MCF 10A (cell line): ENCODE measurements at regions not wholly inside any gene's neighbourhood (a gene's known extent, or its start where the extent isn't known, plus 50 kb on each side); places are given as distances from the start of the nearest gene placed in this dataset.

Experiments
- BruUV-seq: library from RNA; stranded (reverse); fragments of 400-500 nt; replicated peaks from 2 replicates; lab custom pipeline; 2021; lab: Mats Ljungman, UMichigan
- CTCF ChIA-PET: fragments of 300-600 bp; sonication (Branson Sonifier 250); formaldehyde crosslinking; extraction: SDS; loops from one replicate; lab custom pipeline; 2021; ENCODE audit warnings: antibody characterized with exemption, inconsistent platforms; lab: Yijun Ruan, JAX
- POLR2A ChIA-PET: fragments of 300-600, 350-650 bp; sonication (Branson Sonifier 250); formaldehyde crosslinking; extraction: SDS; loops from one replicate; lab custom pipeline; 2020; ENCODE audit warnings: antibody characterized with exemption, inconsistent platforms; lab: Yijun Ruan, JAX
- DNase-seq: peaks from one replicate; pipeline ENCODE4 v3.0.0-alpha.2; 2018; ENCODE audit not compliant: unreplicated experiment
- H3K27ac Mint-ChIP-seq: one replicate; pipeline ENCODE4 v1.8.0; 2022; ENCODE audit warnings: mild to moderate bottlenecking, low read depth, mixed read lengths; ENCODE audit not compliant: unreplicated experiment
- H3K27me3 Mint-ChIP-seq: one replicate; pipeline ENCODE4 v1.8.0; 2022; ENCODE audit warnings: mixed read lengths; ENCODE audit not compliant: insufficient read depth, unreplicated experiment
- H3K36me3 Mint-ChIP-seq: one replicate; pipeline ENCODE4 v1.8.0; 2022; ENCODE audit warnings: mild to moderate bottlenecking, moderate library complexity, mixed read lengths; ENCODE audit not compliant: insufficient read depth, unreplicated experiment
- H3K4me1 Mint-ChIP-seq: one replicate; pipeline ENCODE4 v1.8.0; 2022; ENCODE audit warnings: mixed read lengths; ENCODE audit not compliant: insufficient read depth, unreplicated experiment
- H3K4me3 Mint-ChIP-seq: one replicate; pipeline ENCODE4 v1.8.0; 2022; ENCODE audit warnings: mild to moderate bottlenecking, moderate library complexity, mixed read lengths; ENCODE audit not compliant: unreplicated experiment
- H3K9me3 Mint-ChIP-seq: one replicate; pipeline ENCODE4 v1.8.0; 2022; ENCODE audit warnings: mixed read lengths; ENCODE audit not compliant: unreplicated experiment
- intact Hi-C: fragments of 100-400 bp; cut with micrococcal nuclease; formaldehyde crosslinking; loops from 2 replicates; pipeline ENCODE4 v1.14.1; 2022
- TF ChIP-seq, protein P1 (sequence below): fragments of 200-600 bp; IDR thresholded peaks from one replicate; pipeline ENCODE4 v1.8.0; 2022; ENCODE audit warnings: antibody characterized with exemption, mild to moderate bottlenecking; ENCODE audit not compliant: unreplicated experiment

- no peaks in the 10 kb centered on the region for H3K27me3 Mint-ChIP-seq
Observed at GRCh38 chr11:26792941-26793340, 71.1 kb upstream of the SLC5A12 start.

DNA sequence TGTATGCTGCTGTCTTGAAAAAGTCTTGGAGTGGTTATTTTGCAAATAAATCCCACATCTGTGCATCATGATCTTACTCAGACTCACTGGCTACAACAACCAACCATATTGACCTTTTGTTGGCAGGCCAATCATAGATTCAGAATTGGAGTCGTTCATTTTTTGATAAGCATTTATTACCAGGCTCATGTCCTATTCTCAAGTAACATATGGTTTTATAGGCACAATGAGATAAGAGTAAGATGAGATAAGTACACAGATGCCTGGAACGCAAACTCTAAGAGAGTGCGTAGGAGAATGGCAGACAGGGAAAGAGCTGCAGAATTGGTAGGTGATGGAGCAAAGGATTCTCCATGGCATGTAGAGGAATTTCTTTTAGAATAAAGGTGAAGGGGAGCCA, 71.6 kb upstream of the SLC5A12 start:
- POLR2A ChIA-PET: no interaction called here
- BruUV-seq: no TSS peak

More at GRCh38 chr11:26792941-26793340, 71.1 kb upstream of the SLC5A12 start:
- no peak overlapping the region for H3K27ac Mint-ChIP-seq
- H3K36me3 Mint-ChIP-seq: no peaks in the 10 kb centered on the region
- ChIA-PET CTCF (no interaction called here), POLR2A (no interaction called here)
- no peaks in the 10 kb centered on the region for H3K4me1 Mint-ChIP-seq
- DNase-seq: no peak
- BruUV-seq: no TSS peak
- TF ChIP-seq, protein P1, sequence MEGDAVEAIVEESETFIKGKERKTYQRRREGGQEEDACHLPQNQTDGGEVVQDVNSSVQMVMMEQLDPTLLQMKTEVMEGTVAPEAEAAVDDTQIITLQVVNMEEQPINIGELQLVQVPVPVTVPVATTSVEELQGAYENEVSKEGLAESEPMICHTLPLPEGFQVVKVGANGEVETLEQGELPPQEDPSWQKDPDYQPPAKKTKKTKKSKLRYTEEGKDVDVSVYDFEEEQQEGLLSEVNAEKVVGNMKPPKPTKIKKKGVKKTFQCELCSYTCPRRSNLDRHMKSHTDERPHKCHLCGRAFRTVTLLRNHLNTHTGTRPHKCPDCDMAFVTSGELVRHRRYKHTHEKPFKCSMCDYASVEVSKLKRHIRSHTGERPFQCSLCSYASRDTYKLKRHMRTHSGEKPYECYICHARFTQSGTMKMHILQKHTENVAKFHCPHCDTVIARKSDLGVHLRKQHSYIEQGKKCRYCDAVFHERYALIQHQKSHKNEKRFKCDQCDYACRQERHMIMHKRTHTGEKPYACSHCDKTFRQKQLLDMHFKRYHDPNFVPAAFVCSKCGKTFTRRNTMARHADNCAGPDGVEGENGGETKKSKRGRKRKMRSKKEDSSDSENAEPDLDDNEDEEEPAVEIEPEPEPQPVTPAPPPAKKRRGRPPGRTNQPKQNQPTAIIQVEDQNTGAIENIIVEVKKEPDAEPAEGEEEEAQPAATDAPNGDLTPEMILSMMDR: no peak
- intact Hi-C loops: no loop called here
- H3K9me3 Mint-ChIP-seq: no peaks in the 10 kb centered on the region
- H3K4me3 Mint-ChIP-seq: no peak overlapping the region

GRCh38 chr11:26801601-26802000, 79.7 kb upstream of the SLC5A12 start:
- H3K36me3 Mint-ChIP-seq: no peaks in the 10 kb centered on the region
- H3K27me3 Mint-ChIP-seq: no peaks in the 10 kb centered on the region
- no peak for DNase-seq
- no peaks in the 10 kb centered on the region for H3K4me1 Mint-ChIP-seq
- H3K9me3 Mint-ChIP-seq: peaks cover 8% of the 10 kb centered on the region
- no TSS peak for BruUV-seq
- TF ChIP-seq, protein P1: no peak
- H3K27ac Mint-ChIP-seq: no peak overlapping the region
- ChIA-PET POLR2A (no interaction called here), CTCF (no interaction called here)
- intact Hi-C loops: no loop called here
- no peak overlapping the region for H3K4me3 Mint-ChIP-seq

More for the DNA sequence above, 71.6 kb upstream of the SLC5A12 start:
- Mint-ChIP-seq H3K9me3 (no peaks in the 10 kb centered on the region), H3K27ac (no peak overlapping the region), H3K4me3 (no peak overlapping the region), H3K36me3 (no peaks in the 10 kb centered on the region), H3K4me1 (no peaks in the 10 kb centered on the region), H3K27me3 (no peaks in the 10 kb centered on the region)
- CTCF ChIA-PET: no interaction called here
- intact Hi-C loops: no loop called here
- DNase-seq: no peak
- TF ChIP-seq, protein P1: no peak

DNA sequence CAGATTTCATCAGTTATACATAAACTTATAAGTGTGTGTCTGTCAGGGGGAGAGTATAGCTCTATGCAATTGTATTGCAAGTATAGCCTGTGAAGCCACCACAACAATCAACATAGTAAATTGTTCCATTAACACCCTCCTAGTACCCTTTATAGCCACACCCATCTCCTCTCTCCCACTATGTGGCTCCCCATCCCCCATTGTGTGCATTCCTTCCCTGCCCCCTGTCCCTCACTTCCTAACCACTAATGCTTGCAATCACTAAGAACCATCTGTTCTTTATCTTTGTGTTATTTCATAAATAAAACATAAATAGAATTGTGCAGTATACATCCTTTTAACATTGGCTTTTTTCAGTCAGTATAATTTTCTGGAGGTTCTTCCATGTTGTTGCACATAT, 83.1 kb upstream of the SLC5A12 start:
- Mint-ChIP-seq H3K4me1 (no peaks in the 10 kb centered on the region), H3K36me3 (no peaks in the 10 kb centered on the region), H3K9me3 (peaks cover 8% of the 10 kb centered on the region), H3K4me3 (no peak overlapping the region), H3K27me3 (no peaks in the 10 kb centered on the region), H3K27ac (no peak overlapping the region)
- no TSS peak for BruUV-seq
- ChIA-PET CTCF (interaction anchor here (0.6 kb wide), 1 partner anchor 79 kb away, joined by 3 read pairs; no protein-coding TSS in a partner anchor), POLR2A (interaction anchor here (0.6 kb wide), 1 partner anchor 408 kb away, joined by 3 read pairs; no protein-coding TSS in a partner anchor)
- intact Hi-C loops: no loop called here
- no peak for DNase-seq
- TF ChIP-seq, protein P1: no peak
